T-helper 22 cell (primary cell): ENCODE measurements at regions not wholly inside any gene's neighbourhood (a gene's known extent, or its start where the extent isn't known, plus 50 kb on each side); places are given as distances from the start of the nearest gene placed in this dataset.
"Not testable (repeated sequence)": the region's sequence is repeated elsewhere in the genome, so short reads cannot be mapped to it uniquely, and the experiment has no call there.

Experiments
- DNase-seq: peaks from one replicate; pipeline ENCODE4 v3.0.0-alpha.2; 2020; ENCODE audit warnings: low read depth

- peak; percentile 2 for DNase-seq
Measured at GRCh38 chr14:49946320-49947141, 53.6 kb downstream of the ARF6 start.

- no peak for DNase-seq
Measured at GRCh38 chr14:49947506-49947905, 54.6 kb downstream of the ARF6 start.

GRCh38 chr14:49950275-49951228 lies 57.7 kb downstream of the ARF6 start:
- DNase-seq: no peak

- no peak for DNase-seq
Measured at GRCh38 chr14:49951229-49951607, 58.3 kb downstream of the ARF6 start.

- DNase-seq: no peak
Measured at GRCh38 chr14:49951691-49952345, 58.9 kb downstream of the ARF6 start.

- DNase-seq: no peak
Measured at GRCh38 chr14:49953196-49953595, 60.3 kb downstream of the ARF6 start.

- no peak for DNase-seq
Measured at GRCh38 chr14:49954171-49954631, 61.3 kb downstream of the ARF6 start.

GRCh38 chr14:49955024-49955423 lies 62.1 kb downstream of the ARF6 start:
- DNase-seq: no peak

- no peak for DNase-seq
Measured at GRCh38 chr14:49957089-49957852, 64.4 kb downstream of the ARF6 start.

- DNase-seq: no peak
Measured at GRCh38 chr14:49959822-49960408, 67.0 kb downstream of the ARF6 start.

GRCh38 chr14:49960453-49960852 lies 67.6 kb downstream of the ARF6 start:
- DNase-seq: no peak

- DNase-seq: no peak
Measured at GRCh38 chr14:49961270-49962222, 68.7 kb downstream of the ARF6 start.

- no peak for DNase-seq
Measured at GRCh38 chr14:49962621-49963020, 69.7 kb downstream of the ARF6 start.

GRCh38 chr14:49965068-49965651 lies 72.3 kb downstream of the ARF6 start:
- not testable (repeated sequence) for DNase-seq

GRCh38 chr14:49966304-49966809 lies 73.5 kb downstream of the ARF6 start:
- DNase-seq: no peak

GRCh38 chr14:49966971-49967630 lies 74.2 kb downstream of the ARF6 start:
- DNase-seq: no peak

GRCh38 chr14:49969961-49970360 lies 77.1 kb downstream of the ARF6 start:
- DNase-seq: no peak

- DNase-seq: no peak
Measured at GRCh38 chr14:49970474-49971147, 77.7 kb downstream of the ARF6 start.
